CD14-positive monocyte (primary cell): ENCODE measurements at regions not wholly inside any gene's neighbourhood (a gene's known extent, or its start where the extent isn't known, plus 50 kb on each side); places are given as distances from the start of the nearest gene placed in this dataset.

Experiments
- DNase-seq, 3 donors: peaks; one replicate each; pipeline ENCODE4 v3.0.0-alpha.2; 2011 to 2022
- H2AFZ ChIP-seq: 2 replicates; pipeline ENCODE4 v1.6.0; 2012; ENCODE audit warnings: mild to moderate bottlenecking, low read depth, low read length, inconsistent platforms; ENCODE audit not compliant: insufficient read depth, poor library complexity, severe bottlenecking
- H3K27ac ChIP-seq, 2 donors: 1 replicate in 1 of 2; 2 replicates in 1 of 2; pipeline ENCODE4 v1.5.1; 2012 to 2013; ENCODE audit warnings: low read length in 2 of 2, control low read depth in 1 of 2, inconsistent platforms in 1 of 2, low read depth in 1 of 2, mild to moderate bottlenecking in 1 of 2
- H3K27me3 ChIP-seq, 2 donors: one replicate each; pipeline versions ENCODE4 v1.6.0 to v1.6.1; 2011 to 2013; ENCODE audit warnings: low read length in 2 of 2; ENCODE audit not compliant: control insufficient read depth in 2 of 2, insufficient read depth in 2 of 2
- H3K36me3 ChIP-seq, 2 donors: replicated peaks in 1 of 2; 1 replicate in 1 of 2; 2 replicates in 1 of 2; pipeline versions ENCODE4 v1.5.1 to v1.6.1; 2012 to 2013; ENCODE audit warnings: low read length in 2 of 2, control low read depth in 1 of 2, inconsistent platforms in 1 of 2, mild to moderate bottlenecking in 1 of 2; ENCODE audit not compliant: insufficient read depth in 2 of 2, control insufficient read depth in 1 of 2
- H3K4me1 ChIP-seq, 2 donors: 1 replicate in 1 of 2; 2 replicates in 1 of 2; pipeline versions ENCODE4 v1.5.1 to v1.6.1; 2012 to 2013; ENCODE audit warnings: low read length in 2 of 2, control low read depth in 1 of 2, inconsistent platforms in 1 of 2, mild to moderate bottlenecking in 1 of 2, moderate library complexity in 1 of 2; ENCODE audit not compliant: insufficient read depth in 2 of 2, control insufficient read depth in 1 of 2
- H3K4me2 ChIP-seq: replicated peaks from 2 replicates; pipeline ENCODE3; 2012; ENCODE audit warnings: low read length, moderate library complexity, mild to moderate bottlenecking; ENCODE audit not compliant: poor library complexity, severe bottlenecking; ENCODE audit errors: extremely low read depth
- H3K4me3 ChIP-seq, 3 experiments: fragments of 200-600 bp in 1 of 3; sonication (generic) in 1 of 3; replicated peaks in 1 of 3; 1 replicate in 2 of 3; 2 replicates in 1 of 3; pipeline ENCODE4 v1.5.1; 2011 to 2013; ENCODE audit warnings: low read length in 3 of 3, mild to moderate bottlenecking in 3 of 3, control low read depth in 2 of 3, low read depth in 2 of 3, inconsistent platforms in 1 of 3, moderate library complexity in 1 of 3
- H3K79me2 ChIP-seq: 2 replicates; pipeline ENCODE4 v1.6.0; 2012; ENCODE audit warnings: mild to moderate bottlenecking, control low read depth, inconsistent platforms, low read length, moderate library complexity; ENCODE audit not compliant: insufficient read depth
- H3K9ac ChIP-seq: 2 replicates; pipeline ENCODE4 v1.6.0; 2017; ENCODE audit warnings: low read length, mild to moderate bottlenecking; ENCODE audit not compliant: insufficient read depth, poor library complexity, severe bottlenecking
- H3K9me3 ChIP-seq, 2 donors: replicated peaks in 1 of 2; 1 replicate in 1 of 2; 2 replicates in 1 of 2; pipeline versions ENCODE4 v1.5.1 to v1.6.1; 2012 to 2013; ENCODE audit warnings: low read length in 2 of 2, control low read depth in 1 of 2; ENCODE audit not compliant: control insufficient read depth in 1 of 2, insufficient read depth in 1 of 2
- H4K20me1 ChIP-seq: 2 replicates; pipeline ENCODE4 v1.6.0; 2012; ENCODE audit warnings: mild to moderate bottlenecking, low read length, control low read depth, moderate library complexity; ENCODE audit not compliant: insufficient read depth
- H3K27ac Mint-ChIP-seq, 7 donors: one replicate each; pipeline ENCODE4 v1.8.0; 2020; ENCODE audit warnings: mild to moderate bottlenecking in 7 of 7, mixed read lengths in 7 of 7, moderate library complexity in 6 of 7, inconsistent platforms in 2 of 7
- H3K27me3 Mint-ChIP-seq, 3 donors: one replicate each; pipeline ENCODE4 v1.8.0; 2021 to 2022; ENCODE audit warnings: low read depth in 3 of 3, mild to moderate bottlenecking in 3 of 3, mixed read lengths in 3 of 3, moderate library complexity in 3 of 3, inconsistent platforms in 1 of 3
- H3K36me3 Mint-ChIP-seq, 2 donors: one replicate each; pipeline ENCODE4 v1.8.0; 2020; ENCODE audit warnings: mixed read lengths in 2 of 2, inconsistent platforms in 1 of 2, mild to moderate bottlenecking in 1 of 2
- H3K4me1 Mint-ChIP-seq: one replicate; pipeline ENCODE4 v1.8.0; 2020; ENCODE audit warnings: mild to moderate bottlenecking, mixed read lengths
- H3K4me3 Mint-ChIP-seq, 2 donors: one replicate each; pipeline ENCODE4 v1.8.0; 2020; ENCODE audit warnings: mild to moderate bottlenecking in 2 of 2, mixed read lengths in 2 of 2, moderate library complexity in 1 of 2
- H3K9me3 Mint-ChIP-seq, 7 donors: one replicate each; pipeline ENCODE4 v1.8.0; 2020 to 2022; ENCODE audit warnings: mixed read lengths in 7 of 7, mild to moderate bottlenecking in 6 of 7, moderate library complexity in 6 of 7, inconsistent platforms in 2 of 7
- WGBS: methylation state at CpG from one replicate; pipeline ENCODE4 v1.1.5; 2013; ENCODE audit warnings: missing lambda C conversion rate; ENCODE audit not compliant: insufficient coverage; 5-methylcytosine and 5-hydroxymethylcytosine counted together
- intact Hi-C, 2 donors: fragments of 100-400 bp; cut with micrococcal nuclease; formaldehyde crosslinking; loops; one replicate each; pipeline versions ENCODE4 v1.15.0 to v1.15.1; 2023
- TF ChIP-seq, protein P1 (sequence below): fragments of 200-600 bp; IDR thresholded peaks from one replicate; pipeline ENCODE4 v1.8.0; 2022; ENCODE audit warnings: antibody characterized with exemption, mild to moderate bottlenecking

DNA sequence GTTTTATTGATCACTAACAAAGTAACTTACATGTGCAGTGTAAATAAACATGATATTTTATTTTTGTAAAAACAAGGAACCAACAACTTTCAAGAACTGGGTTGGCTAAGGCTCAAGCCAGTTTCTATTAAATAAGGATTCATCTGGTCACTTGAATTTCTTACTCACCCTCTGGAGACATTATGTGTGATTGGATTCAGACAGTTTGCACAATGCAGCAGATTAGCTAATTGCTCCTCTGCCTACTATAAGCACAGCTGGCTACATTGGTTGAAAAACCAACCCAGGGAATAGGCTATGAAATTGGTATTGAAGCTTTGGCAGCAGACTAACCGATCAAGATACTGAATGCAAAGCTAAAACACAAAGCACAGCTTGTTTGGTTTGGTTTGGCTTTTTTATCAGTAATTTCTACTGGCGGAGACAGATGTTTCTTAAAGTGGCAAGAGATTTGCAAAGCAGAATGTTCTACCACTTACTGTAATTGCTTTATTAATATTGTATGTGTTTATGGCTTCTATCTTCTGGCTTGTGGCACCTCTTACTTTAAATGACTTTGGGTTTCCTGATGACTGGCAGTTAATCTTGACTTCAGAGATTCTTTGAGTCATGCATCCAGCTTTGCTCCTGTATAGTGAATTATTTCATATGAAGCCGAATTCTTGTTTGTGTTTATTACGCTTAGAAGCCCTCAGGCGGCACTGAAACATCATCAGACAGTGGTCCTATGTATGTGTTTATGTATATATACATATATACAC, 231.5 kb downstream of the MPDZ start:
- no peaks in the 10 kb centered on the region for H3K4me1 Mint-ChIP-seq
- Histone ChIP-seq H3K4me2 (no peak overlapping the region), H3K27me3 (no peaks in the 10 kb centered on the region), H2AFZ (no peak overlapping the region), H3K4me3 (no peak overlapping the region), H3K9me3 (no peaks in the 10 kb centered on the region), H3K36me3 (no peaks in the 10 kb centered on the region), H3K4me1 (no peaks in the 10 kb centered on the region), H4K20me1 (no peaks in the 10 kb centered on the region), H3K27ac (no peak overlapping the region), H3K9ac (no peak overlapping the region), H3K79me2 (no peaks in the 10 kb centered on the region)
- WGBS = no CpG with 5 or more reads among the region's 5 CpGs
- TF ChIP-seq, protein P1, sequence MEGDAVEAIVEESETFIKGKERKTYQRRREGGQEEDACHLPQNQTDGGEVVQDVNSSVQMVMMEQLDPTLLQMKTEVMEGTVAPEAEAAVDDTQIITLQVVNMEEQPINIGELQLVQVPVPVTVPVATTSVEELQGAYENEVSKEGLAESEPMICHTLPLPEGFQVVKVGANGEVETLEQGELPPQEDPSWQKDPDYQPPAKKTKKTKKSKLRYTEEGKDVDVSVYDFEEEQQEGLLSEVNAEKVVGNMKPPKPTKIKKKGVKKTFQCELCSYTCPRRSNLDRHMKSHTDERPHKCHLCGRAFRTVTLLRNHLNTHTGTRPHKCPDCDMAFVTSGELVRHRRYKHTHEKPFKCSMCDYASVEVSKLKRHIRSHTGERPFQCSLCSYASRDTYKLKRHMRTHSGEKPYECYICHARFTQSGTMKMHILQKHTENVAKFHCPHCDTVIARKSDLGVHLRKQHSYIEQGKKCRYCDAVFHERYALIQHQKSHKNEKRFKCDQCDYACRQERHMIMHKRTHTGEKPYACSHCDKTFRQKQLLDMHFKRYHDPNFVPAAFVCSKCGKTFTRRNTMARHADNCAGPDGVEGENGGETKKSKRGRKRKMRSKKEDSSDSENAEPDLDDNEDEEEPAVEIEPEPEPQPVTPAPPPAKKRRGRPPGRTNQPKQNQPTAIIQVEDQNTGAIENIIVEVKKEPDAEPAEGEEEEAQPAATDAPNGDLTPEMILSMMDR = no peak
- no peak overlapping the region for H3K27ac Mint-ChIP-seq
- peaks cover 0 to 2% (median 0%) of the 10 kb centered on the region in 7 donors for H3K9me3 Mint-ChIP-seq
- intact Hi-C loops = no loop called here
- no peak overlapping the region for H3K4me3 Mint-ChIP-seq
- no peak for DNase-seq
- H3K36me3 Mint-ChIP-seq = no peaks in the 10 kb centered on the region
- H3K27me3 Mint-ChIP-seq = peaks cover 0 to 2% (median 0%) of the 10 kb centered on the region in 3 donors

DNA sequence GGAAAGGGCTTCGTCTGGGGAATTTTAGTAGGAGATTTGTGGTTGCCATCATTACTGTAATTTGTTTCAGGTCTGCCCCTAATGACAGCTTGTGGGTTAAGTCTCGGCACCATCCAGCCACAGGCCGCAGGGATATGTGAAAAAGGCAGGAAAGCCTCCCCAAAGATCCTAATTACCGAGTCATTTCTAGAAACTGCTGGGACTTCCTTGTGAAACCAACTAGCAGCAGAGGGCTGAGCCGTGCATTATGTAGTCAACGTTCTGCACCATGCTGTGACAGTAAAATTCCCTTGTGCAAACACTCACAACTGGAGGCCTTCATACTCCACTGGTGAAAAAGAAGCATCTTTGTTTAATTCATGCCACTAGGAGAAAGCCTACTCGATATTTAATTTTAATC, 230.3 kb downstream of the MPDZ start:
- Histone ChIP-seq H3K27ac (no peak overlapping the region), H3K9me3 (no peaks in the 10 kb centered on the region), H3K4me3 (no peak overlapping the region), H2AFZ (no peak overlapping the region), H3K4me1 (no peaks in the 10 kb centered on the region), H3K27me3 (no peaks in the 10 kb centered on the region), H3K9ac (no peak overlapping the region), H3K79me2 (no peaks in the 10 kb centered on the region), H3K4me2 (no peak overlapping the region), H3K36me3 (no peaks in the 10 kb centered on the region), H4K20me1 (no peaks in the 10 kb centered on the region)
- Mint-ChIP-seq H3K4me1 (no peaks in the 10 kb centered on the region), H3K36me3 (no peaks in the 10 kb centered on the region), H3K9me3 (peaks cover 0 to 2% (median 0%) of the 10 kb centered on the region in 7 donors), H3K27ac (no peak overlapping the region), H3K4me3 (no peak overlapping the region), H3K27me3 (peaks cover 0 to 2% (median 0%) of the 10 kb centered on the region in 3 donors)
- TF ChIP-seq, protein P1 = no peak
- DNase-seq = no peak
- intact Hi-C loops = no loop called here
- 100% methylated on average over 4 of the region's 7 CpGs for WGBS
